AG04450 (cell line): ENCODE measurements at regions not wholly inside any gene's neighbourhood (a gene's known extent, or its start where the extent isn't known, plus 50 kb on each side); places are given as distances from the start of the nearest gene placed in this dataset.

ENCODE experiments used
- CTCF ChIA-PET: fragments of 300-600, 350-600 bp; formaldehyde crosslinking; extraction: SDS; loops from one replicate; lab custom pipeline; 2022; ENCODE audit warnings: antibody characterized with exemption, inconsistent platforms; lab: Charles Lee
- POLR2A ChIA-PET: fragments of 350-600 bp; formaldehyde crosslinking; extraction: SDS; loops from one replicate; lab custom pipeline; 2021; ENCODE audit warnings: antibody characterized with exemption, inconsistent platforms; lab: Yijun Ruan, JAX
- DNase-seq: peaks from one replicate; pipeline ENCODE4 v3.0.0-alpha.2; 2011; ENCODE audit warnings: low read depth, low spot score
- H3K27ac ChIP-seq: one replicate; pipeline ENCODE4 v1.5.1; 2012; ENCODE audit warnings: low read depth, low read length, control low read depth
- H3K27me3 ChIP-seq: one replicate; pipeline ENCODE4 v1.6.0; 2012; ENCODE audit warnings: low read length; ENCODE audit not compliant: control insufficient read depth, insufficient read depth
- H3K4me3 ChIP-seq: 2 replicates; pipeline ENCODE4 v1.5.1; 2011; ENCODE audit warnings: mild to moderate bottlenecking, low read depth, low read length, control low read depth
- H3K9me3 ChIP-seq: 2 replicates; pipeline ENCODE4 v1.5.1; 2012; ENCODE audit warnings: low read length; ENCODE audit not compliant: control insufficient read depth, insufficient read depth
- CTCF ChIP-seq: IDR thresholded peaks from 2 replicates; pipeline ENCODE4 v1.5.1; 2011; ENCODE audit warnings: low read depth, low read length, control low read depth, inconsistent platforms

DNA sequence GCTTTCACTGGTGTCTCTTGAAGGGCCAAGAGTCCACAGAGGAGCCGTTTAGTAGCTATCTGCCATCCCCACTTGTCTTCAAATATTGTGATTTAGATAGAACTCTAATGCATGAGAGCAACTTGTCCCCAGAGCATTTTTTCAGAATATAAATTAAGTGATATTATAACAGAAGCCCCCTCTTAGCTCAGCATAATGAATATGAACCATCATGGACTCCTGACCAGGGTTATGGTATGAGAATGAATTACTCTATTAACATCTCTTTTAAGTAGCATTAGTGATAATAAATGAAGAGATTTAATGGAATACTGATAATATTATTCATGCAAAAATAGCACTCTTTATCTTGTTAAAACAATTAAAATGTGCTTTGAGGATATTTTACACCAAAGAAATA lies 709.6 kb downstream of the GALR1 start:
- POLR2A ChIA-PET, result no interaction called here
- Histone ChIP-seq H3K27ac (no peak overlapping the region), H3K9me3 (peaks cover 29% of the 10 kb centered on the region), H3K27me3 (no peaks in the 10 kb centered on the region), H3K4me3 (no peak overlapping the region)
- no peak for DNase-seq
- CTCF ChIA-PET, result no interaction called here
- no peak for TF ChIP-seq CTCF

- Histone ChIP-seq H3K27ac (no peak overlapping the region), H3K9me3 (peaks cover 34% of the 10 kb centered on the region), H3K27me3 (no peaks in the 10 kb centered on the region), H3K4me3 (no peak overlapping the region)
- DNase-seq, result no peak
- TF ChIP-seq CTCF, result no peak
- ChIA-PET CTCF (no interaction called here), POLR2A (no interaction called here)
Measured at GRCh38 chr18:77960791-77961410, 711.3 kb downstream of the GALR1 start.

DNA sequence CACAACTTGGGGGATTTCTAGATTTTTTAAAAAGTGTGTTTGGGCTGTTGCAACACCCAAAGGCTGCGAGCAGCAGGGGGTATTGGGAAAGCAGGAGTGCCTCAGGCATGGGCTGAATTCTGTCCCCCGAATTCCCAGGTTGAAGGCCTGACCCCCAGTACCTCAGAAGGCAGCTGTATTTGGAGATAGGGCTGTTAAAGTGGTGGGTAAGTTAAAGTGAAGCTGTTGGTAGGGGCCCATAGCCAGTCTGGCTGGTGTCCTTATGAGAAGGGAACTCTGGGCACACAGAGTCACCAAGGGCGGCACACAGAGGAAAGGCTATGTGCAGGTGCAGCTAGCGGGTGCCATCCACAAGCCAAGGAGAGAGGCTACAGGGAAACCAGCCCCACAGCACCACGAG lies 717.4 kb downstream of the GALR1 start:
- Histone ChIP-seq H3K9me3 (peaks cover 60% of the 10 kb centered on the region), H3K4me3 (no peak overlapping the region), H3K27me3 (no peaks in the 10 kb centered on the region), H3K27ac (no peak overlapping the region)
- POLR2A ChIA-PET, result no interaction called here
- CTCF ChIA-PET, result no interaction called here
- TF ChIP-seq CTCF, result no peak
- no peak for DNase-seq

DNA sequence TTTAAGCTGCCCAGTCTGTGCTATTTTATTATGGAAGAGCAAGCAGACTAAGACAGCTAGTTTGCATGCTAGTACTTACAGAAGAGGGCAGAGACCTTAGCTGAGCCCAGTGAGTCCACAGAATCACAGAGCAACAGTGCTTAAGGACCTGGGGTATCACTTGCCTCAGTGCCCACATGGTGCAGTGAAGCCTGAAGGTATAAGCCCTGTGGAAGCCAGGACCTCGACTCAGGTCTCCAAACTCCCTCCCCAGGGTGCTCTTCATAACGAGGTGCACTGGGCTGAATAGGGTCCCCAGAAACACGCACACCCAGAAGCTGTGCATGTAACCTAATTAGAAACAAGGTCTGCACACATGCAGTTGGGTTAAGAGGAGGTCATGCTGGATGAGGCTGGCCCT lies 718.1 kb downstream of the GALR1 start:
- H3K9me3 ChIP-seq, result peaks cover 58% of the 10 kb centered on the region
- no peak for TF ChIP-seq CTCF
- no peak overlapping the region for H3K27ac ChIP-seq
- H3K27me3 ChIP-seq, result no peaks in the 10 kb centered on the region
- H3K4me3 ChIP-seq, result no peak overlapping the region
- POLR2A ChIA-PET, result no interaction called here
- CTCF ChIA-PET, result no interaction called here
- no peak for DNase-seq

GRCh38 chr18:77969972-77970371 lies 720.3 kb downstream of the GALR1 start:
- no peak for TF ChIP-seq CTCF
- Histone ChIP-seq H3K27ac (no peak overlapping the region), H3K9me3 (peaks cover 62% of the 10 kb centered on the region), H3K4me3 (no peak overlapping the region), H3K27me3 (no peaks in the 10 kb centered on the region)
- DNase-seq, result no peak
- ChIA-PET POLR2A (no interaction called here), CTCF (no interaction called here)
